Neuron (in vitro differentiated cells): ENCODE measurements at regions not wholly inside any gene's neighbourhood (a gene's known extent, or its start where the extent isn't known, plus 50 kb on each side); places are given as distances from the start of the nearest gene placed in this dataset.
"Not testable (repeated sequence)": the region's sequence is repeated elsewhere in the genome, so short reads cannot be mapped to it uniquely, and the experiment has no call there.

Experiments
- H2AFZ ChIP-seq: one replicate; pipeline ENCODE4 v1.6.1; 2013; ENCODE audit warnings: low read depth, mild to moderate bottlenecking, inconsistent platforms, low read length, moderate library complexity
- H3K27me3 ChIP-seq: one replicate; pipeline ENCODE4 v1.6.1; 2013; ENCODE audit warnings: low read length; ENCODE audit not compliant: insufficient read depth
- H3K36me3 ChIP-seq: one replicate; pipeline ENCODE4 v1.6.1; 2013; ENCODE audit warnings: low read length; ENCODE audit not compliant: insufficient read depth
- H3K4me1 ChIP-seq: one replicate; pipeline ENCODE4 v1.6.1; 2013; ENCODE audit warnings: low read length; ENCODE audit not compliant: insufficient read depth
- H3K4me3 ChIP-seq: 2 replicates; pipeline ENCODE4 v1.5.1; 2013; ENCODE audit warnings: mild to moderate bottlenecking, low read length, moderate library complexity
- H3K9me3 ChIP-seq: one replicate; pipeline ENCODE4 v1.6.1; 2013; ENCODE audit warnings: low read length

DNA sequence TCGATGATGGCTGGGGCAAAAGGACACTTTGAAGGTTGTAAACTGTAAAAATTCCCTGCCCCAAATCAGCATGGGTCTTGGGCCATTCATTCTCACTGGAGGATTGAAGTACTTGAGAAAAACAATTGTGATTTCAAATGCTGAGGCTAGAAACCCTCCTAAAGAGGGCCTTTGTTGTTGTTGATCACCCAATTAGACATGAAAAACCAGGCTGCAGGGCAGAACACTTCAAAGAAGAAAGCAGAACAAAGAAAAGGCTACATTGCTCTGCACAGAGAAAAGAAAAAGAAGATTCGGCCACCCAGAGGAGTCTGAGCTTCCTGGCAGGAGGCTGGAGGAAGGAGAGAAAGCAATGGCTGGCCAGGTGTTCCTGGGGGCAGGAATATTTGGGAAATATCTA lies 143.1 kb downstream of the NPY start:
- Histone ChIP-seq H3K9me3 (peaks cover 2% of the 10 kb centered on the region), H3K27me3 (no peaks in the 10 kb centered on the region), H3K4me3 (no peak overlapping the region), H3K36me3 (no peaks in the 10 kb centered on the region), H2AFZ (no peak overlapping the region), H3K4me1 (peaks cover 7% of the 10 kb centered on the region)

DNA sequence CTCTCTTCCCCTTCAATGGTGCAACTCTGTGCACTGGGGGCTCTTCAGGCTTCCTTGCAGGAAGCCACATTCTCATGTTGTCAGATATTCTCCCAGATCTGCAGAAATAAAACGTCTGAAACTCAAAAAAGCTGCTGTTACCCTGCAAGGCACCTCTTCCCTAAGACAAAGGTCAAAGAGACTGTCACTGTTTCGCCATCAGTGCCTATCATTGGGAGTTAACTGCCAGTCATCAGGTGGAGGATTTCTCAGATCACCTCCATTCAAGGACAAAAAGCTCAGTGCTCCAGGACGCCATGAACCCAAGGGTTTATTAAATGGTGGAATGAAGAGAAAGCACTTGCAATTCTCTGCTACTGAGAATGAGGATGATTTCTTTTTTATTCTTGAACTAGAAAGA lies 144.6 kb upstream of the PALS2 start:
- H3K36me3 ChIP-seq = no peaks in the 10 kb centered on the region
- H3K4me3 ChIP-seq = no peak overlapping the region
- H3K27me3 ChIP-seq = no peaks in the 10 kb centered on the region
- no peak overlapping the region for H2AFZ ChIP-seq
- peaks cover 2% of the 10 kb centered on the region for H3K9me3 ChIP-seq
- no peaks in the 10 kb centered on the region for H3K4me1 ChIP-seq

- Histone ChIP-seq H3K9me3 (no peaks in the 10 kb centered on the region), H3K27me3 (no peaks in the 10 kb centered on the region), H2AFZ (no peak overlapping the region), H3K4me3 (no peak overlapping the region), H3K4me1 (peaks cover 6% of the 10 kb centered on the region), H3K36me3 (no peaks in the 10 kb centered on the region)
Observed at GRCh38 chr7:24432677-24433076, 140.6 kb upstream of the PALS2 start.

DNA sequence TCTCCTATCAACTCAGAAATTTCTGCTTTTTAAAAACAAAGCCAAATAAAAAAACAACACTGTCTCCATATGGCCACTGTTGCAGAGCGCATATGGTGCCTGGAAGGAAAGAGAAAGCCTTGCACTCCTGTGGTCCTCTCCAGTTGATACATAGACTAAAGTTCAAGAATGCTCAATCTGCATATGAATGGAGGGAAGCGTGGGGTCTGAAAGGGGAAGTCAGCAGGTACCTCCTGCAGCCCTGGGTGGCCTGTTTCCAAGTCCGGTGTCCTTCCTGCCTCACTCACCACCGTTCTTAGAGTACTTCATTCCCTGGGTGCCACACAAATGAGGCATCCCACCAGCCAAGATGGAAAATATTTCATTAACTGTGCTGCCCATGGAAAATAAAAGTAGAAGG lies 138.3 kb upstream of the PALS2 start:
- H3K9me3 ChIP-seq = no peaks in the 10 kb centered on the region
- peaks cover 6% of the 10 kb centered on the region for H3K4me1 ChIP-seq
- no peak overlapping the region for H2AFZ ChIP-seq
- H3K36me3 ChIP-seq = no peaks in the 10 kb centered on the region
- H3K4me3 ChIP-seq = no peak overlapping the region
- no peaks in the 10 kb centered on the region for H3K27me3 ChIP-seq

DNA sequence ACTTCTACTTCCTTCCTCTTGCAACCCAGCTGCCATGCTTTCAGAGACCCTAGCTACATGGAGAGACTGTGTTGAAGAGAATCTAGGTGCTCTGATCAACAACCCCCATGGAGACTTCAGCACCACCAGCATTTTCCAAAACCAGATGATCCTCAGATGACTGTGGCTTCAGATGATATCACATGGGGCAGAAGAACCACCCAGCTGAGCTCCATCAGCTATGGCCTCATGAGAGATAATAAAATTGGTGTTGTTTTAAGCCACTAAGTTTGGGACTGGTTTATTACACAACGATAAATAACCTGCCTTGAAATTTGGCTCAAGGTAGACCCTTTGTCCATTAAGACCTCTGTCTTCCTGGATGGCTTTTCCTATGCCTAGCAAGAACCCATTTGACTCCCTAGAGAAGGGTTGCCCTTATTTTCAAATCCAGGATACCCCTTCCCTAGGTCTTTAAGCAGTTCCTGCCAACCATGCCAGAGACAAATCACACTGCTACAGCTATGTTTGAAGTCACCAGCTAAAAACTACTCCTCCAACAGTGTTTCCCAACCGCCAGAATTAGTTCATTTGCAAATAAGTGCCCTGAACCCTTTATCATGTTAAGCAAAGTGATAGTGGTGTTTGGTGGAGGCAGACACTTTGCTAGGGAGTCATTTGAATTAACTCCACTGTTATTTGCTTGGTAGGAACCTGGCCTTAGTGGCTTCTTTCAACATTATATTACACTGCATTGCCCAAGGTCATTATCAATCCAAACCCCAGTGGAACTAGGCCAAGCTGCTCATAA lies 136.9 kb upstream of the PALS2 start:
- peaks cover 6% of the 10 kb centered on the region for H3K4me1 ChIP-seq
- H2AFZ ChIP-seq = no peak overlapping the region

GRCh38 chr7:24438232-24438631 lies 135.0 kb upstream of the PALS2 start:
- H3K4me1 ChIP-seq = peaks cover 6% of the 10 kb centered on the region
- no peak overlapping the region for H2AFZ ChIP-seq
- no peaks in the 10 kb centered on the region for H3K27me3 ChIP-seq
- H3K36me3 ChIP-seq = no peaks in the 10 kb centered on the region
- H3K4me3 ChIP-seq = no peak overlapping the region
- no peaks in the 10 kb centered on the region for H3K9me3 ChIP-seq

More for the DNA sequence above, 136.9 kb upstream of the PALS2 start:
- Histone ChIP-seq H3K27me3 (no peaks in the 10 kb centered on the region), H3K4me3 (no peak overlapping the region), H3K36me3 (no peaks in the 10 kb centered on the region), H3K9me3 (no peaks in the 10 kb centered on the region)

GRCh38 chr7:24439104-24439503 lies 134.1 kb upstream of the PALS2 start:
- H3K27me3 ChIP-seq, H3K4me1 ChIP-seq, H2AFZ ChIP-seq, H3K36me3 ChIP-seq, H3K9me3 ChIP-seq, H3K4me3 ChIP-seq: not testable (repeated sequence)

GRCh38 chr7:24440892-24441291 lies 132.4 kb upstream of the PALS2 start:
- H3K4me3 ChIP-seq = no peak overlapping the region
- H3K9me3 ChIP-seq = no peaks in the 10 kb centered on the region
- no peaks in the 10 kb centered on the region for H3K4me1 ChIP-seq
- no peak overlapping the region for H2AFZ ChIP-seq
- H3K36me3 ChIP-seq = no peaks in the 10 kb centered on the region
- no peaks in the 10 kb centered on the region for H3K27me3 ChIP-seq

- Histone ChIP-seq H3K36me3 (no peaks in the 10 kb centered on the region), H3K27me3 (no peaks in the 10 kb centered on the region), H3K9me3 (no peaks in the 10 kb centered on the region), H3K4me1 (no peaks in the 10 kb centered on the region), H2AFZ (no peak overlapping the region), H3K4me3 (no peak overlapping the region)
Observed at GRCh38 chr7:24441314-24442027, 131.8 kb upstream of the PALS2 start.

GRCh38 chr7:24442170-24442777 lies 131.0 kb upstream of the PALS2 start:
- Histone ChIP-seq H3K27me3 (no peaks in the 10 kb centered on the region), H2AFZ (no peak overlapping the region), H3K36me3 (no peaks in the 10 kb centered on the region), H3K4me1 (no peaks in the 10 kb centered on the region), H3K4me3 (no peak overlapping the region), H3K9me3 (no peaks in the 10 kb centered on the region)

- no peak overlapping the region for H3K4me3 ChIP-seq
- H3K9me3 ChIP-seq = no peaks in the 10 kb centered on the region
- no peaks in the 10 kb centered on the region for H3K4me1 ChIP-seq
- H3K36me3 ChIP-seq = no peaks in the 10 kb centered on the region
- H2AFZ ChIP-seq = peak overlapping the region; percentile 34
- no peaks in the 10 kb centered on the region for H3K27me3 ChIP-seq
Observed at GRCh38 chr7:24444666-24445440, 128.4 kb upstream of the PALS2 start.

- Histone ChIP-seq H3K9me3 (no peaks in the 10 kb centered on the region), H2AFZ (no peak overlapping the region), H3K36me3 (no peaks in the 10 kb centered on the region), H3K27me3 (no peaks in the 10 kb centered on the region), H3K4me1 (no peaks in the 10 kb centered on the region), H3K4me3 (no peak overlapping the region)
Observed at GRCh38 chr7:24448038-24448437, 125.2 kb upstream of the PALS2 start.

DNA sequence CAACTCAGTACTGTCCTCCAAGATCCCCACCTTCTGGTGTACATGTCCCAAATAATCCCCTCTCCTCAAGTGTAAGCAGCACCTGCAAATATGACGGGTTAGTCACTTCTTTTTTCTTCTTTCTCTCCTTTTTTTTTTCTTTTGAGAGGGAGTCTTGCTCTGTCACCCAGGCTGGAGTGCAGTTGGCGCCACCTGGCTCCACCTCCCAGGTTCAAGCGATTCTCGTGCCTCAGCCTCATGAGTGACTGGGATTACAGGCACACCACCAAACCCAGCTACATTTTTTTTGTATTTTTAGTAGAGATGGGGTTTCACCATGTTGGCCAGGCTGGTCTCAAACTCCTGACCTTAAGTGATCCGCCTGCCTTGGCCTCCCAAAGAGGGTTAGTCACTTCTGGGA lies 123.8 kb upstream of the PALS2 start:
- H2AFZ ChIP-seq = not testable (repeated sequence)

More for the DNA sequence above, 123.8 kb upstream of the PALS2 start:
- H3K4me1 ChIP-seq, H3K27me3 ChIP-seq, H3K36me3 ChIP-seq, H3K9me3 ChIP-seq, H3K4me3 ChIP-seq: not testable (repeated sequence)
